ENCODE measurements at regions not wholly inside any gene's neighbourhood (a gene's known extent, or its start where the extent isn't known, plus 50 kb on each side); places are given as distances from the start of the nearest gene placed in this dataset.

- TF ChIP-seq CTCF (IDR thresholded peaks at IDR 0.05; ENCODE audit: low read length) (no peak), EZH2 (IDR thresholded peaks at IDR 0.05; ENCODE audit: borderline replicate concordance, low read length) (no peak)
These were observed 161.8 kb upstream of the CENPE start for GRCh38 chr4:103359900-103360299.

Data from OCI-LY1 (cell line).